Vagina (tissue), 2 donors: ENCODE measurements at regions not wholly inside any gene's neighbourhood (a gene's known extent, or its start where the extent isn't known, plus 50 kb on each side); places are given as distances from the start of the nearest gene placed in this dataset.

Source experiments
- DNase-seq, 2 donors: peaks; one replicate each; pipeline ENCODE4 v3.0.0-alpha.2; 2017; ENCODE audit errors: extremely low spot score in 2 of 2
- H3K27ac ChIP-seq: fragments of 200-600 bp; sonication (generic); one replicate; pipeline ENCODE4 v1.5.1; 2019
- H3K27me3 ChIP-seq: fragments of 200-600 bp; sonication (generic); one replicate; pipeline ENCODE4 v1.5.1; 2019
- H3K36me3 ChIP-seq, 2 donors: fragments of 200-600 bp; sonication (generic); one replicate each; pipeline ENCODE4 v1.5.1; 2017 to 2019
- H3K4me1 ChIP-seq: fragments of 200-600 bp; sonication (generic); one replicate; pipeline ENCODE4 v1.5.1; 2019
- H3K4me3 ChIP-seq, 2 donors: fragments of 200-600 bp; sonication (generic); 1 replicate in 1 of 2; 2 replicates in 1 of 2; pipeline ENCODE4 v1.5.1; 2016 to 2019
- H3K9me3 ChIP-seq: fragments of 200-600 bp; sonication (generic); one replicate; pipeline ENCODE4 v1.5.1; 2019
- POLR2A ChIP-seq, 2 donors: fragments of 450-650 bp; IDR thresholded peaks; one replicate each; pipeline ENCODE4 v1.6.1; 2017; ENCODE audit warnings: antibody characterized with exemption in 2 of 2, mild to moderate bottlenecking in 2 of 2, moderate library complexity in 2 of 2
- POLR2AphosphoS5 ChIP-seq, 2 donors: sonication (generic); formaldehyde crosslinking; IDR thresholded peaks; one replicate each; pipeline ENCODE4 v1.9.0; 2017; ENCODE audit warnings: antibody characterized with exemption in 2 of 2, mild to moderate bottlenecking in 2 of 2, low read depth in 1 of 2; ENCODE audit not compliant: insufficient read depth in 1 of 2
- intact Hi-C: fragments of 100-400 bp; cut with DNase I; formaldehyde crosslinking; loops from one replicate; pipeline ENCODE4 v1.15.1; 2023
- TF ChIP-seq, protein P1 (sequence below), 3 experiments: fragments of 450-650 bp in 2 of 3; fragments of 200-600 bp in 1 of 3; sonication (generic) in 1 of 3; IDR thresholded peaks; one replicate each; pipeline ENCODE4 v1.5.1; 2017 to 2019; ENCODE audit warnings: antibody characterized with exemption in 3 of 3, mild to moderate bottlenecking in 2 of 3, moderate library complexity in 2 of 3

DNA sequence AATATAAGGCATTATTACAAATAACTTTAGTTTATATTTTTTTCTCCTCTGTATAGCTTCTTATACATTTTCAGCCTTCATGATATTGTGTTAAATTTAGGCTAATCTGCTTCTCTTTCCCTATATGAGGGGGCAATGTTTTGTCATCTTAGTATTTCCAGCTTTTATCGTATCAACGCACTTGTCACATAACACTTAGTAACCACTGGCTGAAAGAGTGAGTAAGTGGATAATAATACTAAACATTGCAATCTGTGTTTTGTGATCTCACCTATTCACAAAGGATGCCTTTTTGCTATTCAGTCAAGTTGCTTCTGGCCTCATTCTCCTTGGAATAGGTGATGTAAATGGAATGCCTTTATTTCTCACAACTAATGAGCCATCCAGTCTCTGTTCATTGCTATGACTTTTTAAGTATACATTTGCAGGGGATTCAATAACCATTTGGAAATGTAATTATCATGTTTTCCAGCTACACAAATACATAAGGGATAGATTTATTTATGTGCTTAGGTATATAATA, 260.9 kb downstream of the BMP4 start:
- H3K36me3 ChIP-seq, result no peaks in the 10 kb centered on the region
- H3K27ac ChIP-seq, result no peak overlapping the region
- no peaks in the 10 kb centered on the region for H3K4me1 ChIP-seq
- no peaks in the 10 kb centered on the region for H3K9me3 ChIP-seq
- no peak for TF ChIP-seq POLR2A (IDR thresholded peaks at IDR 0.05)
- no peak for TF ChIP-seq POLR2AphosphoS5 (IDR thresholded peaks at IDR 0.05; ENCODE audit: insufficient read depth in 1 of 2, low read depth in 1 of 2)
- TF ChIP-seq, protein P1, sequence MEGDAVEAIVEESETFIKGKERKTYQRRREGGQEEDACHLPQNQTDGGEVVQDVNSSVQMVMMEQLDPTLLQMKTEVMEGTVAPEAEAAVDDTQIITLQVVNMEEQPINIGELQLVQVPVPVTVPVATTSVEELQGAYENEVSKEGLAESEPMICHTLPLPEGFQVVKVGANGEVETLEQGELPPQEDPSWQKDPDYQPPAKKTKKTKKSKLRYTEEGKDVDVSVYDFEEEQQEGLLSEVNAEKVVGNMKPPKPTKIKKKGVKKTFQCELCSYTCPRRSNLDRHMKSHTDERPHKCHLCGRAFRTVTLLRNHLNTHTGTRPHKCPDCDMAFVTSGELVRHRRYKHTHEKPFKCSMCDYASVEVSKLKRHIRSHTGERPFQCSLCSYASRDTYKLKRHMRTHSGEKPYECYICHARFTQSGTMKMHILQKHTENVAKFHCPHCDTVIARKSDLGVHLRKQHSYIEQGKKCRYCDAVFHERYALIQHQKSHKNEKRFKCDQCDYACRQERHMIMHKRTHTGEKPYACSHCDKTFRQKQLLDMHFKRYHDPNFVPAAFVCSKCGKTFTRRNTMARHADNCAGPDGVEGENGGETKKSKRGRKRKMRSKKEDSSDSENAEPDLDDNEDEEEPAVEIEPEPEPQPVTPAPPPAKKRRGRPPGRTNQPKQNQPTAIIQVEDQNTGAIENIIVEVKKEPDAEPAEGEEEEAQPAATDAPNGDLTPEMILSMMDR (IDR thresholded peaks at IDR 0.05), result no peak
- H3K27me3 ChIP-seq, result no peaks in the 10 kb centered on the region
- intact Hi-C loops, result no loop called here
- no peak overlapping the region for H3K4me3 ChIP-seq
- DNase-seq, result no peak

DNA sequence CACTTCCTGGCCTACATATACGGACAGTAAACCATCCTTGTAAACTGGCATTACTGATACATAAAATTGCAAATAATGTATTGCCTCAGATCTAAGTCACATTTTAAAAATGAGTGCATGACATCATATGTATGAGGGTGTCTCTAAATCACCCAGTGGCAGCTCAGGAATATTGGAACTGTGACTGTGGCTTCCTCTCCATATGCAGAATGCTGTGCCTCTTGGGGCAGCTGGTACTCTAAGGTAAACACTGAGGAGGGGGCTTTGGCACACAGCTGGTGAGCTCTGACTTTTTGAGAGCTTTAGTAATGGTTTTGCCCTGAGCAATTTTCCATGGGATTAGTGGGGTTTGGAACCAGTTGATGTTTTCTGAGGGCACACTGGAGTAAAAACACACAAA, 263.7 kb downstream of the BMP4 start:
- no peaks in the 10 kb centered on the region for H3K36me3 ChIP-seq
- TF ChIP-seq POLR2A (IDR thresholded peaks at IDR 0.05), result no peak
- TF ChIP-seq POLR2AphosphoS5 (IDR thresholded peaks at IDR 0.05; ENCODE audit: insufficient read depth in 1 of 2, low read depth in 1 of 2), result no peak
- TF ChIP-seq, protein P1 (IDR thresholded peaks at IDR 0.05), result no peak
- no peaks in the 10 kb centered on the region for H3K9me3 ChIP-seq
- intact Hi-C loops, result no loop called here
- DNase-seq, result no peak
- no peak overlapping the region for H3K4me3 ChIP-seq
- no peaks in the 10 kb centered on the region for H3K27me3 ChIP-seq
- no peaks in the 10 kb centered on the region for H3K4me1 ChIP-seq
- no peak overlapping the region for H3K27ac ChIP-seq

DNA sequence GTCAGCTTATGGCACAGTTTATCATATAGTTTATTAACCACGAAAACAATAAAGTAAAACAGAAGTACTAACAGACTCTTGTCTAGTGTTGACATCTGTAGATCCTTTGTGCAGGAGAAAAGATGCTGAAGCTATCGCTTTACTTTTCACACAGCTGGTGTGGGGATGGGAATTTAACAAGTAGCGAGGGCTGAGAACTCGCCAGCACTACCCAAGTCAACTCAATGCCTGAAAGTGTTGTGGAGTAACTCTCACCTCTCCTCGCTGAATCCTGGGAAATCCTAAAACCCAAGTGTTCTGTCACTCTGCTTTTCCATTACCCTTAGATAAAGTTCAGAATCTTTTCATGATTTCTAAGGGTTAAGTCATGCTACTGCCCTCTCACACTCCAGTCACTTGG, 264.2 kb downstream of the BMP4 start:
- no peak for DNase-seq
- no peak for TF ChIP-seq POLR2AphosphoS5 (IDR thresholded peaks at IDR 0.05; ENCODE audit: insufficient read depth in 1 of 2, low read depth in 1 of 2)
- TF ChIP-seq, protein P1 (IDR thresholded peaks at IDR 0.05), result no peak
- TF ChIP-seq POLR2A (IDR thresholded peaks at IDR 0.05), result no peak
- no peak overlapping the region for H3K27ac ChIP-seq
- no peaks in the 10 kb centered on the region for H3K4me1 ChIP-seq
- H3K36me3 ChIP-seq, result no peaks in the 10 kb centered on the region
- no peak overlapping the region for H3K4me3 ChIP-seq
- intact Hi-C loops, result no loop called here
- no peaks in the 10 kb centered on the region for H3K27me3 ChIP-seq
- no peaks in the 10 kb centered on the region for H3K9me3 ChIP-seq

DNA sequence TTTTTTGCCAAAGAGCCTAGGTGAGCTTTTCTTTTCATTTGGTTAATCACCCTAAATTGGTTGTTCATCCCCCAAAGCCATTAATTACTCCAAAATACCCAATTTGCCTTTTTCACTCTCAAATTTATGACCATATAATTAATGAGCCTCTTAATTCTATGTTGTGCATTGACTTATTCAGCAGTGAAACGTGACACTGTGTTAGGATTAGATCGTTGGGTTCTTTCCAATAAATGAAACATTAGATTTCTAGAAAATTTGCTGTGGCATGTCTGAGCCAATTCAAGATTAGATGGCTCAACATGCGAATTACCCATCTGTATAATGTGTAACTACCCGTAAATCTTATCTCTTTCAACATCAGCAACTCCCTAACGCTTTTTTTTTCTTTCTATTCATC, 273.4 kb downstream of the BMP4 start:
- TF ChIP-seq, protein P1 (IDR thresholded peaks at IDR 0.05), result no peak
- TF ChIP-seq POLR2A (IDR thresholded peaks at IDR 0.05) (no peak), POLR2AphosphoS5 (IDR thresholded peaks at IDR 0.05; ENCODE audit: insufficient read depth in 1 of 2, low read depth in 1 of 2) (no peak)
- H3K9me3 ChIP-seq, result no peaks in the 10 kb centered on the region
- intact Hi-C loops, result no loop called here
- H3K4me1 ChIP-seq, result no peaks in the 10 kb centered on the region
- H3K36me3 ChIP-seq, result no peaks in the 10 kb centered on the region
- H3K4me3 ChIP-seq, result no peak overlapping the region
- H3K27ac ChIP-seq, result no peak overlapping the region
- DNase-seq, result no peak
- H3K27me3 ChIP-seq, result no peaks in the 10 kb centered on the region

DNA sequence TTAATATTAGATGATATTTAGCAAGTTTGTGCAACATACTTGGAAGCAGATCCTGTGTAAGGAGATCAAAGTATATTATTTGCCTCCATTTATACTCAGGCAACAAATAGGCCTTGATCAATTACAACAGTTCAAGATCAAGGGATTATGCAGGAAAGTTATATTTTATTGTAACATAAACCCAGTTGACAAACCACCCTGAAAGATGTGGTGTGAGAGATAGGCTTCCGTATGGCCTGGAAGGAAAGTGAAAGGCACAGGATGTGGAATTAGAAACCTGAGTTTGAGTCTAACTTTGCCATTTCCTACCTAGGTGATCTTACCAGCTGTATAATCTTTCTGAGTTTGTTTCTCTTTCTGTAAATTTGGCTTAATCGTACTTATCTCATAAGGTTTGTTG, 284.1 kb downstream of the BMP4 start:
- H3K27me3 ChIP-seq, result no peaks in the 10 kb centered on the region
- TF ChIP-seq, protein P1 (IDR thresholded peaks at IDR 0.05), result no peak
- TF ChIP-seq POLR2AphosphoS5 (IDR thresholded peaks at IDR 0.05; ENCODE audit: insufficient read depth in 1 of 2, low read depth in 1 of 2) (no peak), POLR2A (IDR thresholded peaks at IDR 0.05) (no peak)
- H3K9me3 ChIP-seq, result no peaks in the 10 kb centered on the region
- H3K36me3 ChIP-seq, result no peaks in the 10 kb centered on the region
- DNase-seq, result no peak
- H3K27ac ChIP-seq, result no peak overlapping the region
- intact Hi-C loops, result no loop called here
- H3K4me1 ChIP-seq, result no peaks in the 10 kb centered on the region
- no peak overlapping the region for H3K4me3 ChIP-seq
